Activated B cell treated with CpG ODN at 0.5 μM for 24 hours (primary cell): ENCODE measurements at regions not wholly inside any gene's neighbourhood (a gene's known extent, or its start where the extent isn't known, plus 50 kb on each side); places are given as distances from the start of the nearest gene placed in this dataset.

Experiments used
- ATAC-seq: fragments of 200-7000 bp; cut with Tn5 transposase; one replicate; pipeline ENCODE4 v1.10.0; 2021; ENCODE audit warnings: low read depth, mild to moderate bottlenecking, moderate library complexity
- CTCF ChIA-PET: fragments of 350-600 bp; sonication (Branson Sonifier 250); formaldehyde crosslinking; loops from one replicate; lab custom pipeline; 2021; ENCODE audit warnings: antibody characterized with exemption; lab: Charles Lee
- POLR2A ChIA-PET: fragments of 350-600 bp; sonication (Branson Sonifier 250); formaldehyde crosslinking; loops from one replicate; lab custom pipeline; 2021; ENCODE audit warnings: antibody characterized with exemption; lab: Charles Lee
- DNase-seq: peaks from one replicate; pipeline ENCODE4 v3.0.0; 2022
- H3K27ac Mint-ChIP-seq: one replicate; pipeline ENCODE4 v1.8.0; 2020; ENCODE audit warnings: mixed read lengths
- H3K27me3 Mint-ChIP-seq: one replicate; pipeline ENCODE4 v1.8.0; 2021; ENCODE audit warnings: mixed read lengths
- H3K36me3 Mint-ChIP-seq: one replicate; pipeline ENCODE4 v1.8.0; 2021; ENCODE audit warnings: low read depth, mixed read lengths
- H3K4me1 Mint-ChIP-seq: one replicate; pipeline ENCODE4 v1.8.0; 2021; ENCODE audit warnings: mixed read lengths
- H3K4me3 Mint-ChIP-seq: one replicate; pipeline ENCODE4 v1.8.0; 2020; ENCODE audit warnings: mild to moderate bottlenecking, mixed read lengths
- H3K9me3 Mint-ChIP-seq: one replicate; pipeline ENCODE4 v1.8.0; 2020; ENCODE audit warnings: mixed read lengths
- intact Hi-C: fragments of 100-400 bp; cut with micrococcal nuclease; formaldehyde crosslinking; loops from one replicate; pipeline ENCODE4 v1.15.1; 2024
- TF ChIP-seq, protein P1 (sequence below): fragments of 200-600 bp; IDR thresholded peaks from one replicate; pipeline ENCODE4 v1.8.0; 2022; ENCODE audit warnings: antibody characterized with exemption, mild to moderate bottlenecking

DNA sequence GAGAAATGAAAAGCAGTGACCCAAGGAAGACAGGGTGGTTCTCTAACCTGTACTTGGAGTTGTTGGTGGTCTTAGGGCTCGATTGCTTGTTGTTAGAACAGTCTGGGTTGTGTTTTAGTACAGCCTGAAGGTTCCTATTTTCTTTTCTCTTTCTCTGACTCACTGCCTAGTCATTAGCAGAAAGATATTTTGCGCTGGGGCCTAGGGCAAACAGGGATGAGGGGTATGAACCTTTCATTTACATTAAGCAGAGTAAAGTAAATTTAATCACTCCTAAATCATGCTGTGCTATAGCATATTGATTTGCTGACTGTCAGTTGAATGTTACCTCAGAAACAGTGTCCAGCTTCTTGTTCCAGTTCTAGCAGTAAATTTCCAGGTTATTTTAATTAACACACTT lies 197.2 kb downstream of the RWDD3 start:
- TF ChIP-seq, protein P1, sequence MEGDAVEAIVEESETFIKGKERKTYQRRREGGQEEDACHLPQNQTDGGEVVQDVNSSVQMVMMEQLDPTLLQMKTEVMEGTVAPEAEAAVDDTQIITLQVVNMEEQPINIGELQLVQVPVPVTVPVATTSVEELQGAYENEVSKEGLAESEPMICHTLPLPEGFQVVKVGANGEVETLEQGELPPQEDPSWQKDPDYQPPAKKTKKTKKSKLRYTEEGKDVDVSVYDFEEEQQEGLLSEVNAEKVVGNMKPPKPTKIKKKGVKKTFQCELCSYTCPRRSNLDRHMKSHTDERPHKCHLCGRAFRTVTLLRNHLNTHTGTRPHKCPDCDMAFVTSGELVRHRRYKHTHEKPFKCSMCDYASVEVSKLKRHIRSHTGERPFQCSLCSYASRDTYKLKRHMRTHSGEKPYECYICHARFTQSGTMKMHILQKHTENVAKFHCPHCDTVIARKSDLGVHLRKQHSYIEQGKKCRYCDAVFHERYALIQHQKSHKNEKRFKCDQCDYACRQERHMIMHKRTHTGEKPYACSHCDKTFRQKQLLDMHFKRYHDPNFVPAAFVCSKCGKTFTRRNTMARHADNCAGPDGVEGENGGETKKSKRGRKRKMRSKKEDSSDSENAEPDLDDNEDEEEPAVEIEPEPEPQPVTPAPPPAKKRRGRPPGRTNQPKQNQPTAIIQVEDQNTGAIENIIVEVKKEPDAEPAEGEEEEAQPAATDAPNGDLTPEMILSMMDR, result no peak
- no peaks in the 10 kb centered on the region for H3K36me3 Mint-ChIP-seq
- ATAC-seq, result no peak
- intact Hi-C loops, result no loop called here
- H3K27ac Mint-ChIP-seq, result no peak overlapping the region
- POLR2A ChIA-PET, result no interaction called here
- no peak for DNase-seq
- CTCF ChIA-PET, result no interaction called here
- peaks cover 5% of the 10 kb centered on the region for H3K9me3 Mint-ChIP-seq
- H3K4me1 Mint-ChIP-seq, result no peaks in the 10 kb centered on the region
- H3K4me3 Mint-ChIP-seq, result no peak overlapping the region
- H3K27me3 Mint-ChIP-seq, result no peaks in the 10 kb centered on the region

DNA sequence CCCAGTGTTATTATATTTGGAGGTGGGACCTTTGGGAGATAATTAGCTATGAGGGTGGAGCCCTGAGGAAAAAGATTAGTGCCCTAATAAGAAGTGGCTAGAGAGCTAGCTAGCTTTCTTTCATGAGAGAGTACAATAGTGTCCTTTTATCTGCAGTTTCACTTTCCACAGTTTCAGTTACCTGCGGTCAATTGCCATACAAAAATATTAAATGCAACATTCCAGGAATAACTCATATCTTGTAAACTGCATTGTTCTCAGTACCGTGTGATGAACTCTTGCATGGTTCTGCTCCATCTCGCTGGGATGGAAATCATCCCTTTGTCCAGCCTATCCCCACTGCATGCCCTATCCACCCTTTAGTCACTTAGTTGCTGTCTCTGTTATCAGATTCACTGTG lies 201.6 kb downstream of the RWDD3 start:
- H3K4me1 Mint-ChIP-seq, result no peaks in the 10 kb centered on the region
- POLR2A ChIA-PET, result no interaction called here
- H3K36me3 Mint-ChIP-seq, result no peaks in the 10 kb centered on the region
- DNase-seq (no peak), ATAC-seq (no peak)
- TF ChIP-seq, protein P1, result no peak
- no peaks in the 10 kb centered on the region for H3K27me3 Mint-ChIP-seq
- CTCF ChIA-PET, result no interaction called here
- peaks cover 5% of the 10 kb centered on the region for H3K9me3 Mint-ChIP-seq
- intact Hi-C loops, result no loop called here
- no peak overlapping the region for H3K4me3 Mint-ChIP-seq
- H3K27ac Mint-ChIP-seq, result no peak overlapping the region

DNA sequence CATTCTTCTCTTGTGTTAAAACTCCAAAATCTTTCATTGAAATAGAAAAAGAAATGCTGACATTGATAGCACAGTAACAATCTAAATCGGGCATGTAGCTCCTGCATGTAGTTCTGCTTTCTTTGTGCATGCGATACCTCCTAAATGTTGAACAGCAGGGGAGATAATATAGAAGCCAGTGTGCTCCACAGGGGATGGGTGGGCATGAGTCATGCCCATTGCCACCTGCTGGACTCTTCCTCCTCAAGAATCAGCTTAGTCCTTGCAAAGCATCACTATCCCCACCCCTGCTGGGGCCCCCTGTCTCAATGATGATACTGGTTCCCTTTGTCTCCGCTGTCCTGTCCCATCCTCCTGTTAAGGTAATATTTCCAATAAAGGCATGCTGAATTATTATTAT lies 203.0 kb downstream of the RWDD3 start:
- ChIA-PET POLR2A (no interaction called here), CTCF (no interaction called here)
- TF ChIP-seq, protein P1, result no peak

DNA sequence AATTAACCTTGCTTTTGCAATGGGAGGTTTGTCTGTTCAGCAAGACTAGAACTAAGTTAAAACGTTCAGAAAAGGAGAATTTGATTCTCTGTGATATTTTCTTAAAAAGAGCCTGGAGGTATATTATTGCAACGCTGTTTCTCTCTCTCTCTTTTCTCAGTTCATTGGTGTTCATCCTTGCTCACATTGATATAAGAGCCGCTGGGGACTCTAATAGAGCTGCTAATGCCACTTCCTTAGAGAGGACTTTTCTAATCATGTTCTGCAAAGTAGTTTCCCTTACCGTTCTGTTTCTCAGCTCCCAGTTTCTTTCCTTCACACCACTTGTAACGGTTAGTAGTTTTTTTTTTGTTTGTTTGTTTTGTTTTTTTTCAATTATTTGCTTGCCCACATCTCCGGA lies 203.8 kb downstream of the RWDD3 start:
- ChIA-PET CTCF (no interaction called here), POLR2A (no interaction called here)
- Mint-ChIP-seq H3K9me3 (peaks cover 5% of the 10 kb centered on the region), H3K4me1 (no peaks in the 10 kb centered on the region), H3K4me3 (no peak overlapping the region), H3K27me3 (no peaks in the 10 kb centered on the region), H3K27ac (no peak overlapping the region), H3K36me3 (no peaks in the 10 kb centered on the region)
- DNase-seq (no peak), ATAC-seq (no peak)
- intact Hi-C loops, result no loop called here
- TF ChIP-seq, protein P1, result no peak

More for the DNA sequence above, 203.0 kb downstream of the RWDD3 start:
- Mint-ChIP-seq H3K4me3 (no peak overlapping the region), H3K27me3 (no peaks in the 10 kb centered on the region), H3K4me1 (no peaks in the 10 kb centered on the region), H3K27ac (no peak overlapping the region), H3K36me3 (no peaks in the 10 kb centered on the region), H3K9me3 (peaks cover 5% of the 10 kb centered on the region)
- intact Hi-C loops, result no loop called here
- DNase-seq (no peak), ATAC-seq (no peak)

DNA sequence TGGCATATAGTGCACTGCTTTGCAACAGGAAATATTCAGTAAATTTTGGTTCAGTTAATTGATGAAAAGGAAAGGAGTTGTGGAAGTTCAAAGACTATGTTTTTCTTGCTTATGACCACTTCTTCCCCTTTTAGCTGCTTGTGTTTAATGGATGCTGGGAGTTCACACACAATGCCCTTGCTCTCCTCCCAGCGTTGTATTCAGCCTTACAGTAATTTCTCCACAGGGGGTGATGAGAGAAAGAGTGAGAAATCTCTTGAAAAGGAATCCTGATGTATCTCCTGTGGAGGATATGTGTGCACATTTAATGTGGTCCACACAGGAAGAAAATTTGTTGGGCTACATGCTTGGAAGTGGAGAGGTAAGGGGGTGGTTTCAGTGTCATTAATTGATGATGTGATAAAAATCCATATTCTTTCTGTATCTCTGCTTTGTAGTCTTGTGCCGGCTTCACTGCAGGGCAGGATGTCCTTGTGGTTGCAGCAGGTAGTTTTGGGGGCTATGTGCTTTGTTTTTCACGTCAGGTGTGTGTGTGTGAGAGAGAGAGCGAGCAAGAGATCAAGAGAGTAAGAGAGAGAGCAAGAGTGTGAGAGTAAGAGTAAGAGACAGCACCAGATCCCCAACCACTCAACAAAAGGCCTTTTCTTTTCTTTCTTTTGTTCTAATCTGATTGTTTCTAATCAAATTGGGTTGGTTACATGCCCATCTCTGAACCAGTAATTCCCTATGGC lies 204.4 kb downstream of the RWDD3 start:
- Mint-ChIP-seq H3K36me3 (no peaks in the 10 kb centered on the region), H3K4me1 (no peaks in the 10 kb centered on the region), H3K4me3 (no peak overlapping the region), H3K27ac (no peak overlapping the region), H3K27me3 (no peaks in the 10 kb centered on the region), H3K9me3 (peaks cover 5% of the 10 kb centered on the region)
- intact Hi-C loops, result no loop called here
- CTCF ChIA-PET, result no interaction called here
- DNase-seq (no peak), ATAC-seq (no peak)
- POLR2A ChIA-PET, result no interaction called here
- TF ChIP-seq, protein P1, result no peak
